Erythroblast (primary cell): ENCODE measurements at regions not wholly inside any gene's neighbourhood (a gene's known extent, or its start where the extent isn't known, plus 50 kb on each side); places are given as distances from the start of the nearest gene placed in this dataset.

Experiments
- GATA1 ChIP-seq: IDR thresholded peaks from 2 replicates; pipeline ENCODE4 v1.6.1; 2011; ENCODE audit warnings: low read depth, mild to moderate bottlenecking, control low read depth, low read length, moderate library complexity
- POLR2A ChIP-seq: IDR thresholded peaks from 2 replicates; pipeline ENCODE4 v1.6.1; 2011; ENCODE audit warnings: mild to moderate bottlenecking, low read length

GRCh38 chr13:81778350-81778749 lies 1437.4 kb upstream of the SPRY2 start:
- TF ChIP-seq POLR2A (no peak), GATA1 (no peak)
